Prostate gland (tissue), 2 donors: ENCODE measurements at regions not wholly inside any gene's neighbourhood (a gene's known extent, or its start where the extent isn't known, plus 50 kb on each side); places are given as distances from the start of the nearest gene placed in this dataset.

Source experiments
- CTCF ChIP-seq, 4 experiments: fragments of 200-600 bp in 2 of 4; fragments of 450-650 bp in 2 of 4; sonication (generic) in 2 of 4; IDR thresholded peaks; 1 replicate in 3 of 4; 2 replicates in 1 of 4; pipeline ENCODE4 v1.5.1; 2016 to 2019; ENCODE audit warnings: antibody characterized with exemption in 4 of 4, mild to moderate bottlenecking in 2 of 4, moderate library complexity in 2 of 4
- POLR2A ChIP-seq: fragments of 450-650 bp; IDR thresholded peaks from one replicate; pipeline ENCODE4 v1.6.1; 2016; ENCODE audit warnings: antibody characterized with exemption, mild to moderate bottlenecking
- POLR2AphosphoS5 ChIP-seq: sonication (generic); formaldehyde crosslinking; IDR thresholded peaks from one replicate; pipeline ENCODE4 v1.6.1; 2017; ENCODE audit warnings: antibody characterized with exemption

- TF ChIP-seq CTCF (IDR thresholded peaks at IDR 0.05) (no peak), POLR2AphosphoS5 (no peak), POLR2A (no peak)
Measured at GRCh38 chr13:55583953-55584593, 1556.6 kb upstream of the PRR20A start.
